Stomach smooth muscle (tissue), 2 donors: ENCODE measurements at regions not wholly inside any gene's neighbourhood (a gene's known extent, or its start where the extent isn't known, plus 50 kb on each side); places are given as distances from the start of the nearest gene placed in this dataset.

Experiments used
- H3K27ac ChIP-seq: one replicate; pipeline ENCODE4 v1.7.0; 2013; ENCODE audit warnings: mild to moderate bottlenecking, low read length, inconsistent platforms
- H3K27me3 ChIP-seq, 2 donors: one replicate each; pipeline ENCODE4 v1.7.0; 2013; ENCODE audit warnings: low read length in 2 of 2; ENCODE audit not compliant: insufficient read depth in 2 of 2, control insufficient read depth in 1 of 2
- H3K36me3 ChIP-seq, 2 donors: one replicate each; pipeline ENCODE4 v1.7.0; 2013; ENCODE audit warnings: low read length in 2 of 2; ENCODE audit not compliant: control insufficient read depth in 2 of 2, insufficient read depth in 2 of 2
- H3K4me1 ChIP-seq: one replicate; pipeline ENCODE4 v1.7.0; 2013; ENCODE audit warnings: low read length; ENCODE audit not compliant: control insufficient read depth, insufficient read depth
- H3K4me3 ChIP-seq, 2 donors: one replicate each; pipeline ENCODE4 v1.7.0; 2013; ENCODE audit warnings: low read length in 2 of 2
- H3K9ac ChIP-seq, 2 donors: one replicate each; pipeline ENCODE4 v1.7.0; 2013; ENCODE audit warnings: low read length in 2 of 2, mild to moderate bottlenecking in 1 of 2
- H3K9me3 ChIP-seq, 2 donors: one replicate each; pipeline ENCODE4 v1.7.0; 2013; ENCODE audit warnings: low read length in 2 of 2; ENCODE audit not compliant: control insufficient read depth in 2 of 2
- donor health status: healthy.
- donor health status: Pancreatic carcinoma.

DNA sequence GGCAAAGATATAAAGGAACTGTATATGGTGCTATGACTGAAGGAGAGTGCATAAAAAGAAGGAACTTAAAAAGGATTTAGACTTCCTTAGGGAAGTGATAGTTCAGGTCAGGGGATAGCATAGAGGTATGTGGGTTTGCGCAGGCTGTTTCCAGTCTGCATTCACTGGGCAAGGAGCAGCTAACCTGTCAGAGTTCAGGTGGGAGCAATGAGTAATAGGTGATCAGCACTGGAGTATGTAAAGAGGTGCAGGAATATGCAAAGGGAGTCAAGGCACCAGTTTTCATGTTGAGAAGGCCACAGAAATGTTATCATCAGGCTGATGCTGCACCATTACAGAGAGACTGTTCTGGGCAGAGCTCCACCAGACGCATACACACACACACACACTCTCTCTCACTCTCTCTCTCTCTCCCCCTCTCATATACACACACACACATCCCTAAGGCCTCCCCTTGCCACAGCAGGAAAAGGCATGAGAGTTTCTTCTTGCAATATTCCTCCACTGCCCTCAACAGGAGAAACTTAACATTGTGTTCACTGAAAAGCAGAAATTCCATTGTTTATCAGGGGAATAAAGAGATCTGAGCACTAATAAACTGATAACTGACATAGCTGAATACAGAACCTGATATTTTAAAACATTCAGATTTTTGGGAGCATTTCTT lies 256.4 kb upstream of the GRID2 start:
- peaks cover 0 to 6% of the 10 kb centered on the region in 2 donors for H3K9me3 ChIP-seq
- no peak overlapping the region for H3K4me3 ChIP-seq
- H3K27me3 ChIP-seq = no peaks in the 10 kb centered on the region
- no peak overlapping the region for H3K27ac ChIP-seq
- no peaks in the 10 kb centered on the region for H3K36me3 ChIP-seq
- H3K9ac ChIP-seq = no peak overlapping the region
- no peaks in the 10 kb centered on the region for H3K4me1 ChIP-seq

DNA sequence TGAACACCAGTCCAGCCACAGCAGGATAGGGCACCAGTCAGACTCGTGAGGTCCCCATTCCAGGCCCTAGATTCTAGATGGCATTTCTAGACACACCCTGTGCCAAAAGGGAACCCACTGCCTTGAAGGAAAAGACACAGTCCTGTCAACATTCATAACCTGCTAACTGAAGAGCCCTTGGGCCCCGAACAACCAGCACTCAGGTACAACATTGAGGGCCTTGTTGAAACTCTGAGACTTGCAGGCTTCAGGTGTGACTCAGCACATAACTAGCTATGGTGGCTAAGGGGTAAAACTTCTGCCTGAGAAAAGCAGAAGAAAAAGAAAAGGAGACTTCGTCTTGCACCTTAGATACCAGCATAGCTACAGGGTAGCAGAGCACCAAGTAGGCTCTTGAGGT lies 252.9 kb upstream of the GRID2 start:
- H3K27me3 ChIP-seq = no peaks in the 10 kb centered on the region
- no peak overlapping the region for H3K4me3 ChIP-seq
- H3K9ac ChIP-seq = no peak overlapping the region
- peaks cover 0 to 6% of the 10 kb centered on the region in 2 donors for H3K9me3 ChIP-seq
- no peaks in the 10 kb centered on the region for H3K4me1 ChIP-seq
- no peak overlapping the region for H3K27ac ChIP-seq
- no peaks in the 10 kb centered on the region for H3K36me3 ChIP-seq

DNA sequence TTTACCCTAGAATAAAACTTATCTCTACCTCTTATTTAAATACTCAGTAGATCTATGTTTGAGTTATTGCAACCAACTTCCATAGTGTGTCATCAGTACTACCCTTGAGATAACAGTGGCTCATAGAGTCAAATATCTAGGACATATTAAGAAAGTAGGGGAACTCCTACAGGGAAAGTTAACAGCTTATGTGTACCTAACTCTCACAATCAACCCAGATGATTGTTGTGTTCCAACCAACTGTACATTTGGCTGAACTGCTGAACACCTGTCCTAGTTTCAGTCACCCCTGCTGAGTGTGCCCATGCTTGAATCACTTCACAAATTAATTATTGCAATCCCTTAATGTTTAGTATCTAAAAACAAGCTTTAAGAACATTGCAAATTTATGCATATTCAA lies 244.2 kb upstream of the GRID2 start:
- H3K27me3 ChIP-seq = no peaks in the 10 kb centered on the region
- H3K4me1 ChIP-seq = no peaks in the 10 kb centered on the region
- H3K36me3 ChIP-seq = no peaks in the 10 kb centered on the region
- no peaks in the 10 kb centered on the region for H3K9me3 ChIP-seq
- no peak overlapping the region for H3K27ac ChIP-seq
- no peak overlapping the region for H3K9ac ChIP-seq
- no peak overlapping the region for H3K4me3 ChIP-seq

DNA sequence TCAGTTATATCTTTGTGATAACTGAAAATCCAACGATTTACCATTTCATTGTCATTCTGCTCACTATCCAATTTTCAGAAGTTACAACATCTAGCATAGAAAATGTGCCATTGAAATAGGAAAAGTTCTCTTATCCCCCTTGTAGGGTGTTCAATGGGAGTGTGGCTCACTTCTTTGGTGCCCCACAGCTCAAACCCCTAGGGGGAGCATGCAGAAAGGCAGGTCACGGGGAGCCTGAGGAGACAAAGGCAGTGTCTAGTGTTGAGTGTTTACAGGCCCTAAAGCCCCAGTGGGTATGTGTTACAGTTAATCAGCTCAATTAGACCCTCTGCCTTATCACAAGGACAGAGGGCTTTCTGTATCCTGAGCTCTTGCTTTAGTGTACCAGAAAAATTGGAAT lies 243.4 kb upstream of the GRID2 start:
- H3K27me3 ChIP-seq = no peaks in the 10 kb centered on the region
- H3K9me3 ChIP-seq = no peaks in the 10 kb centered on the region
- no peak overlapping the region for H3K4me3 ChIP-seq
- H3K9ac ChIP-seq = no peak overlapping the region
- no peak overlapping the region for H3K27ac ChIP-seq
- H3K36me3 ChIP-seq = no peaks in the 10 kb centered on the region
- no peaks in the 10 kb centered on the region for H3K4me1 ChIP-seq

DNA sequence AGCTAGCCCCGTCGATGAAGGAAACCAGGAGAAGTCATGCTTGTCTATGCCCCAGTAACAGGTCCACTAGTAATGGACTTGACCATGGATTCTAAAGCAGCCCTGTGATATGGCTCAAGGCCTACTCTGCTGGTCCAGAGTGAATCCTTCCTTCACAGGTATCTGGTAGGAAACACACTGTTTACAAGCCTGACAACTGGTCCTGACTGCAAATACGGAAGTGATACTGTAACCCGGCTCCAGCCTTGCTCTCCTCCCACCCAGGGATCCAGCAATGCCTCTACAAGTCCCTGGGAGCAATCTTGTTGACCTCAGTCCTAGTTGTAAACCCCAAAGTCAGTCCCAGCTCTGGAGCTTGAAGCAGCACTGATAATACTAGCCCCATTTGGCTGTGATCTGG lies 239.2 kb upstream of the GRID2 start:
- Histone ChIP-seq H3K36me3 (no peaks in the 10 kb centered on the region), H3K4me1 (no peaks in the 10 kb centered on the region), H3K9ac (no peak overlapping the region), H3K27me3 (no peaks in the 10 kb centered on the region), H3K4me3 (no peak overlapping the region), H3K27ac (no peak overlapping the region), H3K9me3 (no peaks in the 10 kb centered on the region)

DNA sequence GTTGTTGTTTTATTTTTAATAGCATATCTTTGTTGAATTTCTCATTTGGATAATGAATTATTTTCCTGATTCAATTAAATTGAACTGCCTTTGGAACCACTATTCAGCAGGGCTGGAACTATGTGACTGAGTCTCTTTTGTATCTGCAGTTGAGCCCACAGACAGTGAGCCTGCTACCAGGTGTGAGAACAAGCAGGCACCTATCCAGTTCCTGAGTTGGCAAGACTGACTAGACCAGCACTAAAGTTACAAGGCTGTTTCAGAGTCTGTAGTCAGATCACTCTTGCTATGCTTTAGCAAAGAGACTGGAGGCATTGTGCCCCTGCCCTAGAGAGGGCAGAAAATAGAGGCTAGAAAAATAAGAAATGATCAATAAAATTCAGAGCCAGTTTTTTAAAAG lies 237.3 kb upstream of the GRID2 start:
- Histone ChIP-seq H3K4me1 (no peaks in the 10 kb centered on the region), H3K4me3 (no peak overlapping the region), H3K27ac (no peak overlapping the region), H3K36me3 (no peaks in the 10 kb centered on the region), H3K9me3 (no peaks in the 10 kb centered on the region), H3K27me3 (no peaks in the 10 kb centered on the region), H3K9ac (no peak overlapping the region)

DNA sequence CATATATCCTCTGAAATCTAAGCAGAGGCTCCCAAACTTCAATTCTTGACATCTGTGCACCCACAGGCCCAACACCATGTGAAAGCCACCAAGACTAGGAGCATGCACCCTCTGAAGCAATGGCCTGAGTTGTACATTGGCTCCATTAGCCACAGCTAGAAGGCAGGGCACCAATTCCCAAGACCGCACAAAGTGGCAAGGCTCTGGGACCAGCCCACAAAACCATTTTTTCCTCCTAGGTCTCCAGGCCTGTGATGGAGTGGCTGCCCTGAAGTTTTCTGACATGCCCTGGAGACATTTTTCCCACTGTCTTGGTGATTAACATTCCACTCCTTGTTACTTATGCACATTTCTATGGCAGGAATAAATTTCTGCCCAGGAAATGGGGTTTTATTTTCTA lies 232.2 kb upstream of the GRID2 start:
- Histone ChIP-seq H3K27me3 (no peaks in the 10 kb centered on the region), H3K9ac (no peak overlapping the region), H3K4me3 (no peak overlapping the region)

DNA sequence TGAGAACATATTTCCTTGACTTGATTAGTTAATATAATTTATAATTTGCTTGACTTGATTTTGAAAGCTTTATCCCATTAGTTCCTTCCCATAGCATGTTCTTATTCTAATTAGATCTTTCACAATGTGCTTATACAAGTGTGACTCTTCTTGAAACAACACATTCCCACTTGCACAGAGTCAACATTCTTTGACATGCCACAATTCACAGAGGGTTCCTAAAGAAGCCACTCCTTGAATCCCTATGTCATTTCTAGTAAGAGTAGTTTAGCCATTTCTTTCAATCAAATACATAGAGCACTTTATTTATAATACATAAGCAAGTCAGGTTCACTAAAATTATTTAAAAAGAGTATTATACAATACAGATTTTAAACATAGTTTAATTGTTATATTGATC lies 228.9 kb upstream of the GRID2 start:
- Histone ChIP-seq H3K9ac (no peak overlapping the region), H3K9me3 (no peaks in the 10 kb centered on the region), H3K4me1 (no peaks in the 10 kb centered on the region), H3K27me3 (peaks cover 0 to 2% of the 10 kb centered on the region in 2 donors), H3K36me3 (no peaks in the 10 kb centered on the region), H3K4me3 (no peak overlapping the region), H3K27ac (no peak overlapping the region)

More for the DNA sequence above, 232.2 kb upstream of the GRID2 start:
- no peaks in the 10 kb centered on the region for H3K9me3 ChIP-seq
- no peak overlapping the region for H3K27ac ChIP-seq
- H3K36me3 ChIP-seq = no peaks in the 10 kb centered on the region
- no peaks in the 10 kb centered on the region for H3K4me1 ChIP-seq

DNA sequence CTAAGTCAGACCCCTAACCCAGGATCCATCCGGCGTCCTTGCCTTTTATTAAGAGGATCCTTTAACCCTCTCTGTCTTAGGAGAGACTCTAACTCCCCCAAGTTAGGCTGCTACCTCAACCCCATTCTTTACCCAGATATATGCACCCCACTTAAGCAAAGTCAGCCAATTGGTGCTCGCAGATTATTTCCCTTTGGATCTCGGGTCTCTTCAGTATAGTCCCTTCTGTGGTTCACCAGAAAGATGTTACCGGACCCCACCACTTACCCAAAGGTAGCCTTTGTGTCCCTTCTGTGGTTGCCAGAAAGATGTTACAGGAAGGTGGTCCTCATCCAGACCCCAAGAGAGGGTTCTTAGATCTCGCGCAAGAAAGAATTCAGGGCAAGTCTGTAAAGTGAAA lies 212.9 kb upstream of the GRID2 start:
- Histone ChIP-seq H3K27me3 (no peaks in the 10 kb centered on the region), H3K4me1 (no peaks in the 10 kb centered on the region), H3K4me3 (no peak overlapping the region), H3K9ac (no peak overlapping the region), H3K36me3 (no peaks in the 10 kb centered on the region), H3K27ac (no peak overlapping the region), H3K9me3 (no peaks in the 10 kb centered on the region)

DNA sequence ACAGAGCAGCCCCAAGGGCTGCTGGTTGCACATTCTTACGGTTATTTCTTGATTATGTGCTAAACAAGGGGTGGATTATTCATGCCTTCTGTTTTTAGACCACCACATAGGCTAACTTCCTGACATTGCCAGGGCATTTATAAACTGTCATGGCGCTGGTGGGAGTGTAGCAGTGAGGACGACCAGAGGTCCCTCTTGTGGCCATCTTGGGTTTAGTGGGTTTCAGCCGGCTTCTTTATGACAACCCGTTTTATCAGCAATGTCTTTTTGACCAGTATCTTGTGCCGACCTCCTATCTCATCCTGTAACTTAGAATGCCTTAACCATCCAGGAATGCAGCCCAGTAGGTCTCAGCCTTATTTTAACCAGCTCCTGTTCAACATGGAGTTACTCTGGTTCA lies 212.4 kb upstream of the GRID2 start:
- H3K27ac ChIP-seq = no peak overlapping the region
- no peaks in the 10 kb centered on the region for H3K36me3 ChIP-seq
- H3K27me3 ChIP-seq = no peaks in the 10 kb centered on the region
- H3K4me3 ChIP-seq = no peak overlapping the region
- no peaks in the 10 kb centered on the region for H3K4me1 ChIP-seq
- no peak overlapping the region for H3K9ac ChIP-seq
- no peaks in the 10 kb centered on the region for H3K9me3 ChIP-seq

DNA sequence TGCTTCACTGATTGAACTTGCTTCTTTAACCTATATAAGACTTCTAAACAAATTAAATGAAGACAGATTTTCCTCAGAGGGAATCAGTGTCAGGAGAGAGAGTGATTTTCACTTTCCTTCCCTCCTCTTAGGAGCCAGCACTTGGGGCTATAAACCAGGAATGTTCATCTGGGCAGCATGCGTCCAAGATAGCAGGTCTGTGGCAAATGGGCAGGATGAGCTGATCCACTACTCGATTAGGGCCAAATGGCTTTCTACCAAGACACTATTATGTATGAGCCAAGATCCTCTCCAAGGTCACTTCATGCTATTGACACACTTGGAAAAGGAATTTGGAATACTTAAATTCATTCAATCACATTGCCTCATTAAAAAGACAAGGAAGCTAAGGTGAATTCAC lies 203.9 kb upstream of the GRID2 start:
- no peak overlapping the region for H3K27ac ChIP-seq
- no peak overlapping the region for H3K9ac ChIP-seq
- no peaks in the 10 kb centered on the region for H3K9me3 ChIP-seq
- H3K36me3 ChIP-seq = no peaks in the 10 kb centered on the region
- H3K4me1 ChIP-seq = no peaks in the 10 kb centered on the region
- no peaks in the 10 kb centered on the region for H3K27me3 ChIP-seq
- H3K4me3 ChIP-seq = no peak overlapping the region
